GM21723 (cell line): ENCODE measurements at regions not wholly inside any gene's neighbourhood (a gene's known extent, or its start where the extent isn't known, plus 50 kb on each side); places are given as distances from the start of the nearest gene placed in this dataset.
"Not testable (repeated sequence)": the region's sequence is repeated elsewhere in the genome, so short reads cannot be mapped to it uniquely, and the experiment has no call there.

Source experiments
- ATAC-seq: cut with Tn5 transposase; IDR thresholded peaks from one replicate; pipeline ENCODE4 v1.9.1; 2021; ENCODE audit warnings: mild to moderate bottlenecking, moderate library complexity; ENCODE audit not compliant: unreplicated experiment

GRCh38 chr1:95517506-95517905 is 283.5 kb downstream of the RWDD3 start:
- ATAC-seq = no peak

- no peak for ATAC-seq
Measured at GRCh38 chr1:95518310-95518709, 284.3 kb downstream of the RWDD3 start.

GRCh38 chr1:95520390-95520789 is 286.4 kb downstream of the RWDD3 start:
- ATAC-seq = no peak

- no peak for ATAC-seq
Measured at GRCh38 chr1:95532335-95532734, 298.3 kb downstream of the RWDD3 start.

GRCh38 chr1:95534985-95535384 is 301.0 kb downstream of the RWDD3 start:
- ATAC-seq = no peak

- no peak for ATAC-seq
Measured at GRCh38 chr1:95535614-95536013, 301.6 kb downstream of the RWDD3 start.

- ATAC-seq = no peak
Measured at GRCh38 chr1:95536501-95536900, 302.5 kb downstream of the RWDD3 start.

GRCh38 chr1:95537176-95537575 is 303.2 kb downstream of the RWDD3 start:
- no peak for ATAC-seq

GRCh38 chr1:95538242-95538641 is 304.2 kb downstream of the RWDD3 start:
- ATAC-seq = not testable (repeated sequence)

- no peak for ATAC-seq
Measured at GRCh38 chr1:95542936-95543335, 308.9 kb downstream of the RWDD3 start.

- no peak for ATAC-seq
Measured at GRCh38 chr1:95547005-95547404, 313.0 kb downstream of the RWDD3 start.

- ATAC-seq = no peak
Measured at GRCh38 chr1:95548211-95548610, 314.2 kb downstream of the RWDD3 start.

GRCh38 chr1:95551201-95551600 is 317.2 kb downstream of the RWDD3 start:
- no peak for ATAC-seq

- no peak for ATAC-seq
Measured at GRCh38 chr1:95553595-95553994, 319.6 kb downstream of the RWDD3 start.

GRCh38 chr1:95554408-95554807 is 320.4 kb downstream of the RWDD3 start:
- no peak for ATAC-seq

- ATAC-seq = no peak
Measured at GRCh38 chr1:95558791-95559190, 324.8 kb downstream of the RWDD3 start.

- ATAC-seq = no peak
Measured at GRCh38 chr1:95561346-95561745, 327.3 kb downstream of the RWDD3 start.

GRCh38 chr1:95562230-95562629 is 328.2 kb downstream of the RWDD3 start:
- ATAC-seq = no peak

- no peak for ATAC-seq
Measured at GRCh38 chr1:95572002-95572401, 338.0 kb downstream of the RWDD3 start.

GRCh38 chr1:95572962-95573361 is 339.0 kb downstream of the RWDD3 start:
- ATAC-seq = no peak

GRCh38 chr1:95575291-95575690 is 341.3 kb downstream of the RWDD3 start:
- no peak for ATAC-seq

- no peak for ATAC-seq
Measured at GRCh38 chr1:95578462-95578861, 344.5 kb downstream of the RWDD3 start.

GRCh38 chr1:95582191-95582590 is 348.2 kb downstream of the RWDD3 start:
- no peak for ATAC-seq

GRCh38 chr1:95582746-95583145 is 348.7 kb downstream of the RWDD3 start:
- no peak for ATAC-seq
